ENCODE measurements at regions not wholly inside any gene's neighbourhood (a gene's known extent, or its start where the extent isn't known, plus 50 kb on each side); places are given as distances from the start of the nearest gene placed in this dataset.

GRCh38 chr12:132404951-132405741 lies 75.8 kb upstream of the GALNT9 start:
- no peak for TF ChIP-seq CTCF (IDR thresholded peaks at IDR 0.05; ENCODE audit: low read depth, low read length)
- no peak for TF ChIP-seq EZH2phosphoT487 (IDR thresholded peaks at IDR 0.05; ENCODE audit: low read depth)
